ENCODE measurements at regions not wholly inside any gene's neighbourhood (a gene's known extent, or its start where the extent isn't known, plus 50 kb on each side); places are given as distances from the start of the nearest gene placed in this dataset.

DNA sequence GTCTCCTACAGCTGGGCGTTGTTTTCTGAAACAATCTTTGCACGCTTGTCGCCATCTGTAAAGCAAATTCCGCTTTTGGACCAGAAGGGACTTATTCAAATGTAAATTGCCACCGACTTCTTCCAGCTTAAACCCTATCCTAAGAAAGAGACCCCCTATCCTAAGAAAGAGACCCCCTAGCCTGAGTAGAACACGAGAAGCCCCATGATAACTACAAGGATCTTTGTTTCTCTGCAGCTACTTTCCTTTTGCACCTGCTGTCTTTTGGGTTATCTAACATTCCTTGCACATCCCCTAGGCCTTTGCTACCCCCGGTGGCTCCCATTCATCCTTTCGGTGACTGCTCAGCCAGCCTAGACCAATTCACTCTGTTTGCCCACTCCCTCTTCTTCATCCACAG lies 536.0 kb upstream of the PRKX start:
- no peak for TF ChIP-seq TAF1 (IDR thresholded peaks at IDR 0.05; ENCODE audit: low read depth, low read length)
- no peak for TF ChIP-seq POLR2AphosphoS5 (IDR thresholded peaks at IDR 0.05; ENCODE audit: low read depth, low read length)
- no peak for TF ChIP-seq PAX5 (IDR thresholded peaks at IDR 0.05; ENCODE audit: insufficient read depth, low read length, severe bottlenecking)
- TF ChIP-seq POLR2A (IDR thresholded peaks at IDR 0.05; ENCODE audit: low read depth, low read length) = no peak
- no peak for TF ChIP-seq SPI1 (IDR thresholded peaks at IDR 0.05; ENCODE audit: low read depth, low read length)

Measured in GM12891 (cell line).